22Rv1 (cell line): ENCODE measurements at regions not wholly inside any gene's neighbourhood (a gene's known extent, or its start where the extent isn't known, plus 50 kb on each side); places are given as distances from the start of the nearest gene placed in this dataset.

Experiments
- ZFX ChIP-seq: fragments of 450-650 bp; IDR thresholded peaks from 2 replicates; pipeline ENCODE4 v1.6.1; 2017; ENCODE audit warnings: antibody characterized with exemption, borderline replicate concordance
- TF ChIP-seq, protein P1 (sequence below): fragments of 450-650 bp; IDR thresholded peaks from 2 replicates; pipeline ENCODE4 v1.5.1; 2017; ENCODE audit warnings: mild to moderate bottlenecking

DNA sequence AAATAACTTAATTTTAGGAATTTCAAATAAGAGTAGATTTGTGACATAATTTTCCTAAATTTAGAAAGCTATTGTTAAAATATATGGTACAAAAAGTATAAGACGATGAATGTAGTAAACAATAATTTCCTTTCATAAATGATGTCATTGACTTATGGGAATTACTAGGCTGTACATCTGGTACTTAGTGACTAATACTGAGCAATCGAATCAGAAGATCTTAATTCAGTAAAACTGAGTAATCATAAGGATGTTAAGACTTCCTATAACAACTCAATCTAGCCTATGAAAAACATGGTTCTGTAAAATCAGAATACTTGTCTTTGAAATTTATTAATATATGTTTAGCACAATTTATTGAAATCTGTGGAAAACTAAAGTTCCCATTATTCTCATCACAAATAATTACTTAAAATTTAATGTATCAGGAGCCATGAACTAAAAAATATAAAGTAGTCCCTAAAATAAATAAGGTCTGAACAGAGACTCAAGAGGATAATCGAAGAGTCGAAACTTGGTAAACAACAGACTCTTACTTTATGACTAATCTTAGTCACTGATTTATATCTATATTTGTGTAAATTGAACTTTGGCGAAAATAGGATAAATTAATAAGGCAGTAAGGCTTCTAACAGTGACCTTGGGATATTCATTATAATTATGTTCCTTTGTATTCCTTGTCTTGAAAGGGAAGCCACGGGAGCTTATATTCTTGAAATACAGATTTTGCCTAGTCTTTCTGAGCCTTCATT lies 142.1 kb downstream of the HGF start:
- TF ChIP-seq, protein P1, sequence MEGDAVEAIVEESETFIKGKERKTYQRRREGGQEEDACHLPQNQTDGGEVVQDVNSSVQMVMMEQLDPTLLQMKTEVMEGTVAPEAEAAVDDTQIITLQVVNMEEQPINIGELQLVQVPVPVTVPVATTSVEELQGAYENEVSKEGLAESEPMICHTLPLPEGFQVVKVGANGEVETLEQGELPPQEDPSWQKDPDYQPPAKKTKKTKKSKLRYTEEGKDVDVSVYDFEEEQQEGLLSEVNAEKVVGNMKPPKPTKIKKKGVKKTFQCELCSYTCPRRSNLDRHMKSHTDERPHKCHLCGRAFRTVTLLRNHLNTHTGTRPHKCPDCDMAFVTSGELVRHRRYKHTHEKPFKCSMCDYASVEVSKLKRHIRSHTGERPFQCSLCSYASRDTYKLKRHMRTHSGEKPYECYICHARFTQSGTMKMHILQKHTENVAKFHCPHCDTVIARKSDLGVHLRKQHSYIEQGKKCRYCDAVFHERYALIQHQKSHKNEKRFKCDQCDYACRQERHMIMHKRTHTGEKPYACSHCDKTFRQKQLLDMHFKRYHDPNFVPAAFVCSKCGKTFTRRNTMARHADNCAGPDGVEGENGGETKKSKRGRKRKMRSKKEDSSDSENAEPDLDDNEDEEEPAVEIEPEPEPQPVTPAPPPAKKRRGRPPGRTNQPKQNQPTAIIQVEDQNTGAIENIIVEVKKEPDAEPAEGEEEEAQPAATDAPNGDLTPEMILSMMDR = no peak
- TF ChIP-seq ZFX = no peak
